PC-3 (cell line): ENCODE measurements at regions not wholly inside any gene's neighbourhood (a gene's known extent, or its start where the extent isn't known, plus 50 kb on each side); places are given as distances from the start of the nearest gene placed in this dataset.

ENCODE experiments used
- EZH2 ChIP-seq: fragments of 300-600 bp; sonication (generic); IDR thresholded peaks from one replicate; pipeline ENCODE4 v1.6.1; 2017; ENCODE audit warnings: antibody characterized with exemption, mild to moderate bottlenecking, low read length; ENCODE audit not compliant: unreplicated experiment
- TF ChIP-seq, protein P1 (sequence below): fragments of 300-600 bp; sonication (generic); conservative IDR thresholded peaks from 2 replicates; pipeline ENCODE4 v1.5.1; 2017; ENCODE audit warnings: antibody characterized with exemption, low read depth, mild to moderate bottlenecking, low read length

DNA sequence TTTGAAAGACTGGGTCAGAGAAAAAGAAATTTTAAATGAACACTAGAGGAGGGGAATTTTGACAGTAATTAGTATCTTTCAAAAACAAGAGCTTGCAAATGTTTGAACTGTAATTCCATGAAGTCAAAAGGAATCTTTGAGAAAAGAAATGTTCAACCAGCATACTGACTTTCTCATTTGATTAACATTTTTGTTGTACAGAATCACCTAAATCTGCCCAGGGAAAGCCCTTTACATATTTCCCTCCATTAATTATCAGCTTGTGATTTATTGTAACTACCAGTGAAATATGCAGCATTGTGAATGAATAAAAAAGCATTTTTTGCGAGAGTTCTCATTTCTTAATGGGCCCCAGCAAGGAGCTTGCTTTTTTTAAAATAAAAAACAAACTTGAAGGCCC lies 61.2 kb upstream of the CCDC91 start:
- TF ChIP-seq, protein P1, sequence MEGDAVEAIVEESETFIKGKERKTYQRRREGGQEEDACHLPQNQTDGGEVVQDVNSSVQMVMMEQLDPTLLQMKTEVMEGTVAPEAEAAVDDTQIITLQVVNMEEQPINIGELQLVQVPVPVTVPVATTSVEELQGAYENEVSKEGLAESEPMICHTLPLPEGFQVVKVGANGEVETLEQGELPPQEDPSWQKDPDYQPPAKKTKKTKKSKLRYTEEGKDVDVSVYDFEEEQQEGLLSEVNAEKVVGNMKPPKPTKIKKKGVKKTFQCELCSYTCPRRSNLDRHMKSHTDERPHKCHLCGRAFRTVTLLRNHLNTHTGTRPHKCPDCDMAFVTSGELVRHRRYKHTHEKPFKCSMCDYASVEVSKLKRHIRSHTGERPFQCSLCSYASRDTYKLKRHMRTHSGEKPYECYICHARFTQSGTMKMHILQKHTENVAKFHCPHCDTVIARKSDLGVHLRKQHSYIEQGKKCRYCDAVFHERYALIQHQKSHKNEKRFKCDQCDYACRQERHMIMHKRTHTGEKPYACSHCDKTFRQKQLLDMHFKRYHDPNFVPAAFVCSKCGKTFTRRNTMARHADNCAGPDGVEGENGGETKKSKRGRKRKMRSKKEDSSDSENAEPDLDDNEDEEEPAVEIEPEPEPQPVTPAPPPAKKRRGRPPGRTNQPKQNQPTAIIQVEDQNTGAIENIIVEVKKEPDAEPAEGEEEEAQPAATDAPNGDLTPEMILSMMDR = no peak
- no peak for TF ChIP-seq EZH2
